Thymus (tissue), 11 donors: ENCODE measurements at regions not wholly inside any gene's neighbourhood (a gene's known extent, or its start where the extent isn't known, plus 50 kb on each side); places are given as distances from the start of the nearest gene placed in this dataset.

Experiments used
- DNase-seq, 9 donors: peaks; one replicate each; pipeline ENCODE4 v3.0.0-alpha.2; 2013; ENCODE audit warnings: low spot score in 9 of 9, low read depth in 6 of 9, missing footprints in 1 of 9
- H3K27ac ChIP-seq, 2 donors: one replicate each; pipeline ENCODE4 v1.5.1; 2013; ENCODE audit warnings: control low read depth in 1 of 2, low read depth in 1 of 2, low read length in 1 of 2, mild to moderate bottlenecking in 1 of 2, moderate library complexity in 1 of 2
- H3K27me3 ChIP-seq, 2 donors: one replicate each; pipeline ENCODE4 v1.5.1; 2013; ENCODE audit warnings: low read length in 1 of 2; ENCODE audit not compliant: control insufficient read depth in 2 of 2, insufficient read depth in 1 of 2
- H3K36me3 ChIP-seq, 2 donors: one replicate each; pipeline ENCODE4 v1.5.1; 2013; ENCODE audit warnings: low read length in 1 of 2, mild to moderate bottlenecking in 1 of 2, moderate library complexity in 1 of 2; ENCODE audit not compliant: control insufficient read depth in 2 of 2, insufficient read depth in 2 of 2
- H3K4me1 ChIP-seq, 2 donors: one replicate each; pipeline ENCODE4 v1.5.1; 2013; ENCODE audit warnings: low read length in 2 of 2; ENCODE audit not compliant: control insufficient read depth in 2 of 2, insufficient read depth in 2 of 2
- H3K4me3 ChIP-seq, 2 donors: one replicate each; pipeline ENCODE4 v1.5.1; 2013; ENCODE audit warnings: low read length in 2 of 2, control low read depth in 1 of 2, mild to moderate bottlenecking in 1 of 2
- H3K9me3 ChIP-seq, 2 donors: one replicate each; pipeline ENCODE4 v1.5.1; 2013; ENCODE audit warnings: low read length in 1 of 2, mild to moderate bottlenecking in 1 of 2; ENCODE audit not compliant: control insufficient read depth in 2 of 2, insufficient read depth in 1 of 2
- WGBS: extraction: QIAGEN DNeasy Blood & Tissue Kit; methylation state at CpG from one replicate; pipeline ENCODE4 v1.1.7; 2013; 5-methylcytosine and 5-hydroxymethylcytosine counted together
- donor health status: healthy.

- 86% methylated on average over 2 of the region's 2 CpGs for WGBS
- DNase-seq = no peak
- no peak overlapping the region for H3K4me3 ChIP-seq
These were observed 1443.5 kb upstream of the IGFBP7 start for GRCh38 chr4:58553679-58554078.

GRCh38 chr4:58553031-58553430 lies 1442.8 kb upstream of the IGFBP7 start:
- DNase-seq = no peak
- H3K4me3 ChIP-seq = no peak overlapping the region
- H3K27me3 ChIP-seq = no peaks in the 10 kb centered on the region
- no peaks in the 10 kb centered on the region for H3K36me3 ChIP-seq
- H3K27ac ChIP-seq = no peak overlapping the region
- no peaks in the 10 kb centered on the region for H3K9me3 ChIP-seq
- H3K4me1 ChIP-seq = no peaks in the 10 kb centered on the region
- WGBS = 99% methylated on average over 1 of the region's 1 CpG

More at GRCh38 chr4:58553679-58554078, 1443.5 kb upstream of the IGFBP7 start:
- Histone ChIP-seq H3K27ac (no peak overlapping the region), H3K4me1 (no peaks in the 10 kb centered on the region), H3K27me3 (no peaks in the 10 kb centered on the region), H3K9me3 (no peaks in the 10 kb centered on the region), H3K36me3 (no peaks in the 10 kb centered on the region)

- Histone ChIP-seq H3K4me1 (no peaks in the 10 kb centered on the region), H3K36me3 (no peaks in the 10 kb centered on the region), H3K9me3 (no peaks in the 10 kb centered on the region), H3K27me3 (no peaks in the 10 kb centered on the region), H3K27ac (no peak overlapping the region), H3K4me3 (no peak overlapping the region)
- no peak for DNase-seq
These were observed 1441.5 kb upstream of the IGFBP7 start for GRCh38 chr4:58551676-58552075.

GRCh38 chr4:58543465-58543864 lies 1433.3 kb upstream of the IGFBP7 start:
- Histone ChIP-seq H3K27me3 (no peaks in the 10 kb centered on the region), H3K36me3 (no peaks in the 10 kb centered on the region), H3K27ac (no peak overlapping the region), H3K9me3 (no peaks in the 10 kb centered on the region), H3K4me1 (no peaks in the 10 kb centered on the region), H3K4me3 (no peak overlapping the region)
- DNase-seq = no peak
- WGBS = 93% methylated on average over 1 of the region's 1 CpG

- Histone ChIP-seq H3K27ac (no peak overlapping the region), H3K36me3 (no peaks in the 10 kb centered on the region), H3K4me3 (no peak overlapping the region), H3K9me3 (no peaks in the 10 kb centered on the region), H3K27me3 (no peaks in the 10 kb centered on the region), H3K4me1 (no peaks in the 10 kb centered on the region)
- 85% methylated on average over 1 of the region's 1 CpG for WGBS
- no peak for DNase-seq
These were observed 1431.7 kb upstream of the IGFBP7 start for GRCh38 chr4:58541926-58542325.

GRCh38 chr4:58522765-58523382 lies 1412.7 kb upstream of the IGFBP7 start:
- Histone ChIP-seq H3K27ac (no peak overlapping the region), H3K27me3 (no peaks in the 10 kb centered on the region), H3K4me1 (no peaks in the 10 kb centered on the region), H3K36me3 (no peaks in the 10 kb centered on the region), H3K9me3 (no peaks in the 10 kb centered on the region), H3K4me3 (no peak overlapping the region)
- DNase-seq = no peak
- WGBS = 54% methylated on average over 2 of the region's 2 CpGs

- DNase-seq = no peak
- Histone ChIP-seq H3K27ac (no peak overlapping the region), H3K27me3 (no peaks in the 10 kb centered on the region), H3K4me3 (no peak overlapping the region), H3K9me3 (no peaks in the 10 kb centered on the region), H3K36me3 (no peaks in the 10 kb centered on the region), H3K4me1 (no peaks in the 10 kb centered on the region)
- 66% methylated on average over 1 of the region's 1 CpG for WGBS
These were observed 1405.0 kb upstream of the IGFBP7 start for GRCh38 chr4:58515226-58515625.

- no peak for DNase-seq
- no peak overlapping the region for H3K27ac ChIP-seq
- no peaks in the 10 kb centered on the region for H3K27me3 ChIP-seq
- no peaks in the 10 kb centered on the region for H3K36me3 ChIP-seq
- H3K9me3 ChIP-seq = no peaks in the 10 kb centered on the region
- no peak overlapping the region for H3K4me3 ChIP-seq
- no peaks in the 10 kb centered on the region for H3K4me1 ChIP-seq
- WGBS = 97% methylated on average over 1 of the region's 1 CpG
These were observed 1404.1 kb upstream of the IGFBP7 start for GRCh38 chr4:58514299-58514698.

GRCh38 chr4:58510652-58511051 lies 1400.5 kb upstream of the IGFBP7 start:
- H3K4me1 ChIP-seq = no peaks in the 10 kb centered on the region
- WGBS = 92% methylated on average over 2 of the region's 2 CpGs
- no peaks in the 10 kb centered on the region for H3K9me3 ChIP-seq
- no peak overlapping the region for H3K4me3 ChIP-seq
- no peaks in the 10 kb centered on the region for H3K36me3 ChIP-seq
- DNase-seq = no peak
- no peak overlapping the region for H3K27ac ChIP-seq
- H3K27me3 ChIP-seq = no peaks in the 10 kb centered on the region

GRCh38 chr4:58507079-58507478 lies 1396.9 kb upstream of the IGFBP7 start:
- H3K36me3 ChIP-seq = no peaks in the 10 kb centered on the region
- DNase-seq = no peak
- H3K4me3 ChIP-seq = no peak overlapping the region
- no peak overlapping the region for H3K27ac ChIP-seq
- H3K27me3 ChIP-seq = no peaks in the 10 kb centered on the region
- no peaks in the 10 kb centered on the region for H3K9me3 ChIP-seq
- WGBS = 96% methylated on average over 4 of the region's 4 CpGs
- H3K4me1 ChIP-seq = no peaks in the 10 kb centered on the region
